Gastroesophageal sphincter (tissue), 4 donors: ENCODE measurements at regions not wholly inside any gene's neighbourhood (a gene's known extent, or its start where the extent isn't known, plus 50 kb on each side); places are given as distances from the start of the nearest gene placed in this dataset.

Source experiments
- ATAC-seq: fragments of 150-250 bp; one replicate; pipeline ENCODE4 v1.9.1; 2016; ENCODE audit warnings: mild to moderate bottlenecking, moderate library complexity
- H3K27ac ChIP-seq, 4 donors: fragments of 200-600 bp; sonication (generic) in 3 of 4; 1 replicate in 3 of 4; 2 replicates in 1 of 4; pipeline ENCODE4 v1.5.1; 2016 to 2019
- H3K27me3 ChIP-seq: fragments of 200-600 bp; sonication (generic); one replicate; pipeline ENCODE4 v1.5.1; 2019
- H3K36me3 ChIP-seq, 2 donors: fragments of 200-600 bp; sonication (generic); one replicate each; pipeline ENCODE4 v1.5.1; 2019; ENCODE audit warnings: control low read depth in 1 of 2
- H3K4me1 ChIP-seq, 3 donors: fragments of 200-600 bp; sonication (generic); 1 replicate in 2 of 3; 2 replicates in 1 of 3; pipeline ENCODE4 v1.5.1; 2016 to 2019; ENCODE audit warnings: control low read depth in 2 of 3
- H3K4me3 ChIP-seq, 2 donors: fragments of 200-600 bp; sonication (generic); one replicate each; pipeline ENCODE4 v1.5.1; 2019; ENCODE audit warnings: mild to moderate bottlenecking in 1 of 2, moderate library complexity in 1 of 2
- H3K9me3 ChIP-seq, 3 donors: fragments of 200-600 bp; sonication (generic); one replicate each; pipeline ENCODE4 v1.5.1; 2017 to 2019; ENCODE audit warnings: control low read depth in 2 of 3
- CTCF ChIP-seq, 4 experiments: fragments of 200-600 bp in 2 of 4; fragments of 450-650 bp in 2 of 4; sonication (generic) in 1 of 4; IDR thresholded peaks; one replicate each; pipeline ENCODE4 v1.5.1; 2017 to 2019; ENCODE audit warnings: antibody characterized with exemption in 4 of 4, mild to moderate bottlenecking in 2 of 4, moderate library complexity in 2 of 4
- EP300 ChIP-seq: sonication (generic); formaldehyde crosslinking; IDR thresholded peaks from one replicate; pipeline ENCODE4 v1.6.1; 2017; ENCODE audit warnings: antibody characterized with exemption, mild to moderate bottlenecking
- POLR2A ChIP-seq, 2 donors: fragments of 450-650 bp; IDR thresholded peaks; one replicate each; pipeline ENCODE4 v1.6.1; 2017; ENCODE audit warnings: antibody characterized with exemption in 2 of 2, mild to moderate bottlenecking in 2 of 2, moderate library complexity in 1 of 2
- POLR2AphosphoS5 ChIP-seq: sonication (generic); formaldehyde crosslinking; IDR thresholded peaks from one replicate; pipeline ENCODE4 v1.6.1; 2017; ENCODE audit warnings: antibody characterized with exemption
- WGBS, 2 donors: methylation state at CpG; one replicate each; pipeline ENCODE4 v1.1.5; 2018; ENCODE audit warnings: low coverage in 1 of 2; 5-methylcytosine and 5-hydroxymethylcytosine counted together

GRCh38 chr10:108721874-108722273 is 1201.4 kb downstream of the XPNPEP1 start:
- H3K36me3 ChIP-seq: no peaks in the 10 kb centered on the region
- WGBS, 2 donors: 89% methylated on average over 1 of the region's 1 CpG
- H3K4me1 ChIP-seq: no peaks in the 10 kb centered on the region
- no peak overlapping the region for H3K4me3 ChIP-seq
- no peak overlapping the region for H3K27ac ChIP-seq
- peaks cover 0 to 15% (median 0%) of the 10 kb centered on the region in 3 donors for H3K9me3 ChIP-seq
- TF ChIP-seq CTCF (IDR thresholded peaks at IDR 0.05): no peak
- TF ChIP-seq POLR2A (IDR thresholded peaks at IDR 0.05): no peak
- no peak for TF ChIP-seq EP300
- ATAC-seq: no peak
- H3K27me3 ChIP-seq: no peaks in the 10 kb centered on the region

- Histone ChIP-seq H3K9me3 (peaks cover 0 to 21% (median 0%) of the 10 kb centered on the region in 3 donors), H3K27ac (no peak overlapping the region), H3K36me3 (no peaks in the 10 kb centered on the region), H3K4me3 (no peak overlapping the region), H3K27me3 (no peaks in the 10 kb centered on the region), H3K4me1 (no peaks in the 10 kb centered on the region)
- TF ChIP-seq POLR2A (IDR thresholded peaks at IDR 0.05) (no peak), POLR2AphosphoS5 (no peak), EP300 (no peak), CTCF (IDR thresholded peaks at IDR 0.05) (no peak)
- no peak for ATAC-seq
Observed at GRCh38 chr10:108716352-108716751, 1207.0 kb downstream of the XPNPEP1 start.

GRCh38 chr10:108709927-108710722 is 1213.2 kb downstream of the XPNPEP1 start:
- TF ChIP-seq CTCF (IDR thresholded peaks at IDR 0.05): no peak
- no peak for TF ChIP-seq EP300
- TF ChIP-seq POLR2AphosphoS5: no peak
- no peak for TF ChIP-seq POLR2A (IDR thresholded peaks at IDR 0.05)
- ATAC-seq: no peak
- Histone ChIP-seq H3K9me3 (peaks cover 0 to 9% (median 0%) of the 10 kb centered on the region in 3 donors), H3K36me3 (no peaks in the 10 kb centered on the region), H3K4me1 (no peaks in the 10 kb centered on the region), H3K27me3 (no peaks in the 10 kb centered on the region), H3K27ac (no peak overlapping the region), H3K4me3 (no peak overlapping the region)
- 57 to 64% methylated on average over 5 of the region's 5 CpGs for WGBS, 2 donors

GRCh38 chr10:108708363-108708762 is 1214.9 kb downstream of the XPNPEP1 start:
- Histone ChIP-seq H3K27ac (no peak overlapping the region), H3K27me3 (no peaks in the 10 kb centered on the region), H3K4me1 (no peaks in the 10 kb centered on the region), H3K4me3 (no peak overlapping the region), H3K9me3 (peaks cover 0 to 6% (median 0%) of the 10 kb centered on the region in 3 donors), H3K36me3 (no peaks in the 10 kb centered on the region)
- WGBS, 2 donors: 60 to 82% methylated on average over 4 of the region's 4 CpGs
- ATAC-seq: no peak
- TF ChIP-seq CTCF (IDR thresholded peaks at IDR 0.05) (no peak), POLR2AphosphoS5 (no peak), POLR2A (IDR thresholded peaks at IDR 0.05) (no peak), EP300 (no peak)

GRCh38 chr10:108696792-108697477 is 1226.4 kb downstream of the XPNPEP1 start:
- no peaks in the 10 kb centered on the region for H3K9me3 ChIP-seq
- no peak overlapping the region for H3K4me3 ChIP-seq
- no peaks in the 10 kb centered on the region for H3K36me3 ChIP-seq
- ATAC-seq: no peak
- WGBS, 2 donors: 75 to 85% methylated on average over 4 of the region's 4 CpGs
- TF ChIP-seq CTCF (IDR thresholded peaks at IDR 0.05): no peak
- TF ChIP-seq POLR2AphosphoS5: no peak
- no peak for TF ChIP-seq EP300
- TF ChIP-seq POLR2A (IDR thresholded peaks at IDR 0.05): no peak
- H3K27ac ChIP-seq: no peak overlapping the region
- no peaks in the 10 kb centered on the region for H3K4me1 ChIP-seq
- H3K27me3 ChIP-seq: no peaks in the 10 kb centered on the region
